ENCODE measurements at regions not wholly inside any gene's neighbourhood (a gene's known extent, or its start where the extent isn't known, plus 50 kb on each side); places are given as distances from the start of the nearest gene placed in this dataset.

DNA sequence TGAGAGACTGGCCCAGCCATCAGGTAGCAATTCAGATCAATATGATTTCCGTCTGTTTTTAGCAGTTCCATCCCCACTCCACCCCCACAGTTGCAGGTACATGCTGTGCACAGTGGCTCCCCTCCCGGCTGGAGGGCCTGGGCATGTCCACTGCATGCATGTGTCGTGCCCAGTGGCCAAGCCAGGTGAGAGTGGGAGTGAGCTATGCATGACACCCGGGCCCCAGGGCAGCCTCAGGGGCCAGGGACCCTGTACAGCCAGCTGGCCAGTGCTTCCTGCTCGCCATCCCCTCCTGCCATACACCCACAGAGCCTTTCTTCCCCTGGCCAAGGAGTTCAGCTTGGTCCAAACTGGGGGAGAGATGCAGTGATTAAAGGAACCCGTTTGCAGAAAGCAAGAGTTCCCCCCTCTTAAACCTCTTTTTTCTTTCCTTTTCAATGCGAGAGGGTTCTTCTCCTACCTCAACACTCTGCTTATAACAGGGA, 135.3 kb downstream of the THBS2 start:
- Histone ChIP-seq H2AK5ac (ENCODE audit: low read depth, low read length) (no peak overlapping the region), H2BK5ac (ENCODE audit: low read depth, low read length, poor library complexity, severe bottlenecking) (no peak overlapping the region), H3K4ac (ENCODE audit: low read depth, low read length) (no peak overlapping the region), H3K4me3 (ENCODE audit: insufficient read depth, low read depth, low read length) (no peak overlapping the region), H4K20me1 (ENCODE audit: insufficient read depth, low read length) (no peaks in the 10 kb centered on the region), H3K79me1 (ENCODE audit: low read depth in 1 of 2, low read length in 2 of 2) (no peaks in the 10 kb centered on the region), H2AFZ (replicated peaks; ENCODE audit: low read length, poor library complexity) (peak overlapping the region; percentile 60), H2AK9ac (replicated peaks; ENCODE audit: low read depth, low read length, poor library complexity) (no peak overlapping the region), H3K56ac (ENCODE audit: extremely low read depth, insufficient read depth, low read length) (no peak overlapping the region), H3K18ac (ENCODE audit: low read depth, low read length) (no peak overlapping the region), H2BK15ac (ENCODE audit: low read depth, low read length) (no peak overlapping the region), H3K9me3 (ENCODE audit: control insufficient read depth, insufficient read depth, low read length) (no peaks in the 10 kb centered on the region), H3K36me3 (ENCODE audit: control insufficient read depth, insufficient read depth, low read length) (no peaks in the 10 kb centered on the region), H3K27ac (ENCODE audit: insufficient read depth, low read length) (no peak overlapping the region), H3K14ac (replicated peaks; ENCODE audit: low read depth, low read length) (no peak overlapping the region), H2BK20ac (ENCODE audit: low read depth, low read length) (no peak overlapping the region), H3K27me3 (ENCODE audit: control insufficient read depth, insufficient read depth, low read length) (no peaks in the 10 kb centered on the region; the same call in 1 of the 2 replicates), H4K5ac (ENCODE audit: low read depth, low read length) (no peak overlapping the region), H2BK120ac (ENCODE audit: low read depth, low read length) (no peak overlapping the region), H3K9me1 (ENCODE audit: insufficient read depth, low read length) (no peaks in the 10 kb centered on the region), H4K91ac (ENCODE audit: insufficient read depth, low read depth, low read length) (no peak overlapping the region), H3K4me2 (ENCODE audit: low read depth, low read length) (no peak overlapping the region), H4K8ac (ENCODE audit: low read depth in 2 of 2, low read length in 2 of 2) (no peak overlapping the region), H3K23ac (ENCODE audit: low read depth, low read length) (no peak overlapping the region), H3K4me1 (ENCODE audit: control insufficient read depth, insufficient read depth, low read length) (no peaks in the 10 kb centered on the region), H3K9ac (ENCODE audit: low read depth, low read length) (no peak overlapping the region)
- in situ Hi-C loops (cut with MboI; ENCODE audit: low sequenced_read_pairs) (no loop called here), dilution Hi-C loops (cut with HindIII; ENCODE audit: low sequenced_read_pairs, unreplicated experiment) (no loop called here), intact Hi-C loops (cut with micrococcal nuclease) (no loop called here)
- POLR2A ChIA-PET (ENCODE audit: unreplicated experiment) = no interaction called here
- DNase-seq (no peak), ATAC-seq (ENCODE audit: low read depth) (no peak)
- BruUV-seq (replicated peaks) = no TSS peak
- TF ChIP-seq SMC3 (IDR thresholded peaks at IDR 0.05; ENCODE audit: low read depth, low read length) (no peak), MXI1 (IDR thresholded peaks at IDR 0.05; ENCODE audit: borderline replicate concordance, low read depth, low read length) (no peak), NFE2L2 (IDR thresholded peaks at IDR 0.05; ENCODE audit: low read depth, low read length) (no peak), MAFK (IDR thresholded peaks at IDR 0.05; ENCODE audit: low read depth, low read length) (no peak), POLR2A (IDR thresholded peaks at IDR 0.05; ENCODE audit: low read depth, low read length) (no peak)
- WGBS, 2 experiments (ENCODE audit: extremely low coverage in 2 of 2, insufficient read length in 1 of 2) = no CpG with 5 or more reads among the region's 7 CpGs
- CTCF ChIA-PET = no interaction called here
